ENCODE measurements at regions not wholly inside any gene's neighbourhood (a gene's known extent, or its start where the extent isn't known, plus 50 kb on each side); places are given as distances from the start of the nearest gene placed in this dataset.
"Not testable (repeated sequence)": the region's sequence is repeated elsewhere in the genome, so short reads cannot be mapped to it uniquely, and the experiment has no call there.

GRCh38 chr1:146308892-146309291 is 80.1 kb upstream of the NOTCH2NLA start:
- TF ChIP-seq, protein P1, sequence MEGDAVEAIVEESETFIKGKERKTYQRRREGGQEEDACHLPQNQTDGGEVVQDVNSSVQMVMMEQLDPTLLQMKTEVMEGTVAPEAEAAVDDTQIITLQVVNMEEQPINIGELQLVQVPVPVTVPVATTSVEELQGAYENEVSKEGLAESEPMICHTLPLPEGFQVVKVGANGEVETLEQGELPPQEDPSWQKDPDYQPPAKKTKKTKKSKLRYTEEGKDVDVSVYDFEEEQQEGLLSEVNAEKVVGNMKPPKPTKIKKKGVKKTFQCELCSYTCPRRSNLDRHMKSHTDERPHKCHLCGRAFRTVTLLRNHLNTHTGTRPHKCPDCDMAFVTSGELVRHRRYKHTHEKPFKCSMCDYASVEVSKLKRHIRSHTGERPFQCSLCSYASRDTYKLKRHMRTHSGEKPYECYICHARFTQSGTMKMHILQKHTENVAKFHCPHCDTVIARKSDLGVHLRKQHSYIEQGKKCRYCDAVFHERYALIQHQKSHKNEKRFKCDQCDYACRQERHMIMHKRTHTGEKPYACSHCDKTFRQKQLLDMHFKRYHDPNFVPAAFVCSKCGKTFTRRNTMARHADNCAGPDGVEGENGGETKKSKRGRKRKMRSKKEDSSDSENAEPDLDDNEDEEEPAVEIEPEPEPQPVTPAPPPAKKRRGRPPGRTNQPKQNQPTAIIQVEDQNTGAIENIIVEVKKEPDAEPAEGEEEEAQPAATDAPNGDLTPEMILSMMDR (conservative IDR thresholded peaks at IDR 0.05), result not testable (repeated sequence)
- not testable (repeated sequence) for TF ChIP-seq EZH2 (IDR thresholded peaks at IDR 0.05; ENCODE audit: low read depth)
